HepG2 (cell line): ENCODE measurements at regions not wholly inside any gene's neighbourhood (a gene's known extent, or its start where the extent isn't known, plus 50 kb on each side); places are given as distances from the start of the nearest gene placed in this dataset.

Experiments used
- CEBPB ChIP-seq: IDR thresholded peaks from 2 replicates; pipeline ENCODE4 v1.6.1; 2011; ENCODE audit warnings: low read depth, low read length, improper control_type of control experiment, borderline replicate concordance
- EZH2 ChIP-seq: conservative IDR thresholded peaks from 2 replicates; pipeline ENCODE4 v1.6.1; 2012; ENCODE audit warnings: mild to moderate bottlenecking, low read depth, low read length, moderate library complexity
- FOSL2 ChIP-seq: sonication (generic); formaldehyde crosslinking; IDR thresholded peaks from 2 replicates; pipeline ENCODE4 v1.4.0; 2020; ENCODE audit warnings: missing genetic modification reagents
- PAWR ChIP-seq: sonication (generic); formaldehyde crosslinking; IDR thresholded peaks from 2 replicates; pipeline ENCODE4 v1.4.0; 2020; ENCODE audit warnings: missing genetic modification reagents, mild to moderate bottlenecking, borderline replicate concordance
- PCBP2 ChIP-seq: fragments of 200-400 bp; formaldehyde crosslinking; optimal IDR thresholded peaks from 2 replicates; pipeline ENCODE3; 2018; ENCODE audit warnings: low read length, low read depth; ENCODE audit not compliant: poor library complexity, severe bottlenecking
- SKI ChIP-seq: fragments of 450-650 bp; IDR thresholded peaks from one replicate; pipeline ENCODE4 v1.6.1; 2018; ENCODE audit warnings: mild to moderate bottlenecking; ENCODE audit not compliant: partially characterized antibody
- SRSF9 ChIP-seq: fragments of 200-400 bp; formaldehyde crosslinking; IDR thresholded peaks from 2 replicates; pipeline ENCODE4 v1.6.1; 2018; ENCODE audit warnings: borderline replicate concordance, mild to moderate bottlenecking, low read depth, low read length; ENCODE audit not compliant: insufficient read depth, poor library complexity, severe bottlenecking

DNA sequence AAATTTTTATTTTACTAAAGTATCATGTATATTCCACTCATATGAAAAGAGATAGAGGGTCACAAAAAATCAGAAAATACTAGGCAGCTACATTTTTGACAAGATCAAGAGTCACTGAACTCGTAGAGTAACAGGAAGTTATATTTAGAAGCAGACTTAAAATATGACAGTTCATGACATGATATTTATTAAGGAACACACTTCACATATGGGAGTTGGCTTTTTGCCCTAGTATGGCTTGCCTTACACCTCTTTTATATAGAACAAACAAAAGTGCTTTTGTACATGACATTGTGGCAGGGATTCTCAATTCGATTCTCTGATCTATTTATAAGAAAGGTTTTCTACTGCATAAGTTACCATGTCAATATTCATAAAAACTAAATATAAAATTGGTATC lies 80.1 kb upstream of the GBE1 start:
- TF ChIP-seq PCBP2 = no peak
- TF ChIP-seq SRSF9 = no peak
- no peak for TF ChIP-seq SKI
- TF ChIP-seq CEBPB = no peak
- TF ChIP-seq PAWR (CRISPR knock-in tag) = no peak
- no peak for TF ChIP-seq FOSL2 (CRISPR knock-in tag)
- TF ChIP-seq EZH2 = no peak
